KMS-11 (cell line): ENCODE measurements at regions not wholly inside any gene's neighbourhood (a gene's known extent, or its start where the extent isn't known, plus 50 kb on each side); places are given as distances from the start of the nearest gene placed in this dataset.

Source experiments
- H2AFZ ChIP-seq: fragments of 200-600 bp; sonication (generic); 2 replicates; pipeline ENCODE4 v1.6.1; 2016; ENCODE audit warnings: antibody characterized with exemption, mixed run types, low read depth
- H3K27ac ChIP-seq: fragments of 200-600 bp; sonication (generic); 2 replicates; pipeline ENCODE4 v1.6.1; 2016; ENCODE audit warnings: mild to moderate bottlenecking, mixed run types
- H3K27me3 ChIP-seq: fragments of 200-600 bp; sonication (generic); 2 replicates; pipeline ENCODE4 v1.6.1; 2017; ENCODE audit warnings: mild to moderate bottlenecking, low read depth, mixed run types, moderate library complexity; ENCODE audit not compliant: insufficient read depth
- H3K36me3 ChIP-seq: fragments of 200-600 bp; sonication (generic); 2 replicates; pipeline ENCODE4 v1.6.1; 2017; ENCODE audit warnings: mild to moderate bottlenecking, mixed run types; ENCODE audit not compliant: insufficient read depth
- H3K4me1 ChIP-seq: fragments of 200-600 bp; sonication (generic); 2 replicates; pipeline ENCODE4 v1.6.1; 2016; ENCODE audit warnings: mild to moderate bottlenecking, low read depth, mixed run types; ENCODE audit not compliant: poor library complexity, severe bottlenecking
- H3K4me2 ChIP-seq: fragments of 200-600 bp; sonication (generic); 2 replicates; pipeline ENCODE4 v1.7.0; 2016; ENCODE audit warnings: mild to moderate bottlenecking, mixed run types
- H3K4me3 ChIP-seq: fragments of 200-600 bp; sonication (generic); IDR thresholded peaks from 2 replicates; pipeline ENCODE4 v1.6.1; 2017; ENCODE audit warnings: low read depth, low read length, mixed read lengths; ENCODE audit not compliant: insufficient read depth
- H3K79me2 ChIP-seq: fragments of 200-600 bp; sonication (generic); 2 replicates; pipeline ENCODE4 v1.6.1; 2016; ENCODE audit warnings: low read depth, mixed run types; ENCODE audit not compliant: insufficient read depth
- H3K9ac ChIP-seq: fragments of 200-600 bp; sonication (generic); 2 replicates; pipeline ENCODE4 v1.6.1; 2016; ENCODE audit warnings: mild to moderate bottlenecking, mixed run types
- H4K20me1 ChIP-seq: fragments of 200-600 bp; sonication (generic); 2 replicates; pipeline ENCODE4 v1.6.1; 2016; ENCODE audit warnings: mild to moderate bottlenecking, mixed run types; ENCODE audit not compliant: insufficient read depth
- TF ChIP-seq, protein P1 (sequence below): fragments of 200-600 bp; sonication (generic); conservative IDR thresholded peaks from 2 replicates; pipeline ENCODE4 v1.6.1; 2017; ENCODE audit warnings: low read depth, mild to moderate bottlenecking, antibody characterized with exemption, low read length, moderate library complexity, mixed read lengths

DNA sequence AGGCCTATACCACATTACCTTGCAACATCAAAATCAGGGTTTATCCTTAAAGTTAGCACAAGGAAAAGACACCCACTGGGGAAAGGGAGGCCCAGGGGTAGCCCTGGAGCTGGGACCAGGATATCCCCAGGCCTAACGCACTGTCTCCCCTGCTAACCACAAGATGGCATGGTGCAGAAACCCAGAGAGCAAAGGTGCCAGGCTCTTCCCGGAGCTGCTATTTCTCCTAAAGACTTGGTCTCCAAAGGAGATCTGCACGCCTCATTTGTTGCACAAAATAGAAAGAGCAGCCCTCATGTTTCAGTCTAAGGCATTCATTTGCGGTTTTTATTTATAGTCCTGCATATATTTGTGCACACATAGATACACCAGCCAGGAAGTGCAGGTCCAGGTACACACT lies 408.6 kb downstream of the SOX9 start:
- Histone ChIP-seq H3K4me2 (no peak overlapping the region), H3K27me3 (no peaks in the 10 kb centered on the region), H2AFZ (no peak overlapping the region), H3K36me3 (no peaks in the 10 kb centered on the region), H3K9ac (no peak overlapping the region), H3K4me3 (no peak overlapping the region), H3K27ac (no peak overlapping the region), H3K4me1 (no peaks in the 10 kb centered on the region), H4K20me1 (peaks cover 15% of the 10 kb centered on the region), H3K79me2 (peaks cover 72% of the 10 kb centered on the region)
- TF ChIP-seq, protein P1, sequence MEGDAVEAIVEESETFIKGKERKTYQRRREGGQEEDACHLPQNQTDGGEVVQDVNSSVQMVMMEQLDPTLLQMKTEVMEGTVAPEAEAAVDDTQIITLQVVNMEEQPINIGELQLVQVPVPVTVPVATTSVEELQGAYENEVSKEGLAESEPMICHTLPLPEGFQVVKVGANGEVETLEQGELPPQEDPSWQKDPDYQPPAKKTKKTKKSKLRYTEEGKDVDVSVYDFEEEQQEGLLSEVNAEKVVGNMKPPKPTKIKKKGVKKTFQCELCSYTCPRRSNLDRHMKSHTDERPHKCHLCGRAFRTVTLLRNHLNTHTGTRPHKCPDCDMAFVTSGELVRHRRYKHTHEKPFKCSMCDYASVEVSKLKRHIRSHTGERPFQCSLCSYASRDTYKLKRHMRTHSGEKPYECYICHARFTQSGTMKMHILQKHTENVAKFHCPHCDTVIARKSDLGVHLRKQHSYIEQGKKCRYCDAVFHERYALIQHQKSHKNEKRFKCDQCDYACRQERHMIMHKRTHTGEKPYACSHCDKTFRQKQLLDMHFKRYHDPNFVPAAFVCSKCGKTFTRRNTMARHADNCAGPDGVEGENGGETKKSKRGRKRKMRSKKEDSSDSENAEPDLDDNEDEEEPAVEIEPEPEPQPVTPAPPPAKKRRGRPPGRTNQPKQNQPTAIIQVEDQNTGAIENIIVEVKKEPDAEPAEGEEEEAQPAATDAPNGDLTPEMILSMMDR = no peak

DNA sequence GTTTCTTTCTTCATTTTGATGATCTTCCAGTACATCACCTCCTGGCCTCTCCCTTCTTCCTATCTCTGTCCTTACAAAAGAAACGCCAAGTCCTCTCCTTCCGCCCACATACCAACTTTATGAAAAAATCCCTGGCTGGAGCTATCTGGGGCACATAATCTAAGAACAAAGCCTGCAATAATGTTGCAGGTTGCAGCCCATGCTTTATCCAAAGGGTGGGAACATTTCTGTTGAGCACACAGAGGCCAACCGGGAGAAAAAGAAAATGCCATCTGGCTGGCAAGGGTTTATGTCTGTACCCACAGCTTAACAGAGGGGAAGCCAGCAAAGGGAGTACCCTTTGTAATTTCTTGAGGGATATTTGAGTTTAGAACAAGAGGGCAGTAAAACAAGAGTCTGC lies 409.6 kb downstream of the SOX9 start:
- Histone ChIP-seq H3K27me3 (no peaks in the 10 kb centered on the region), H3K4me2 (no peak overlapping the region), H3K36me3 (no peaks in the 10 kb centered on the region), H4K20me1 (peaks cover 12% of the 10 kb centered on the region), H3K27ac (no peak overlapping the region), H2AFZ (no peak overlapping the region), H3K4me3 (no peak overlapping the region), H3K4me1 (no peaks in the 10 kb centered on the region), H3K9ac (no peak overlapping the region), H3K79me2 (peaks cover 74% of the 10 kb centered on the region)
- TF ChIP-seq, protein P1 = no peak

DNA sequence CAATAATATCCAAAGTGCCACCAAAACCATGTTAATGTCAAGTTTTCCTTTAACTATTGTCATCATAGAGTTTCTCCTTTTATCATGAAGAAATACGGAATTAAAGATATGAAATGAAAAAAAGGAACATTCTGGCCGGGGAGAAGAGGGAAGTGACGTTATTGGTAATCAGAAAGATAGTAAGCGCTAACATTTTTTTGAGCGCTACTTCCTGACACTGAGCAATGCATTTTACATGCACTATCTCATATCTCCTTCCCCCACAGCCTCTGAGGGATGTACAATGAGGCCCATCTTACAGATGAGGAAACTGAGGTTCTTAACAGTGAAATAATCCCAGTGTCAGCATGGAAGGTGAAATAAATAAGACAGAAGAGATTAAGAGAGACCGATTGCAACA lies 410.9 kb downstream of the SOX9 start:
- Histone ChIP-seq H3K79me2 (peaks cover 66% of the 10 kb centered on the region), H3K4me2 (no peak overlapping the region), H3K27me3 (no peaks in the 10 kb centered on the region), H3K4me1 (no peaks in the 10 kb centered on the region), H2AFZ (no peak overlapping the region), H3K36me3 (no peaks in the 10 kb centered on the region), H3K27ac (no peak overlapping the region), H4K20me1 (peaks cover 12% of the 10 kb centered on the region), H3K9ac (no peak overlapping the region), H3K4me3 (no peak overlapping the region)
- TF ChIP-seq, protein P1 = no peak

DNA sequence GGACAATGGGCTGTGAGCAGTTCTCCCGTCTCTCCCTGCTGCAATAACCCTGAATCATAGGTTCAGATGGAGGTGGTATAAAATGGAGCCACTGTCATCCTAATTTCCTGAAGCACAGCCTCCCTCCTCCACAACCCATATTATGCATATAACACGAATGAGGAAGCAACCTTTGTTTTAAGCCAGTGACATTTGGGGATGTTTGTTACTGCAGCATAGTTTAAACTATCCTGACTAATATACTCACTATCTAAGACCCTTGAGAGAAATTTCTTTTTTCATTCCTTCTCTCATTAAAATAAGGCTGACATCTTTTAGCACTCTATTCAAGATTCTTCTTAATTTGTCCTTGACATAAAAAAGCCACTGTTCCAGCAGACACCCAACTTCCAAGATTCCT lies 413.4 kb downstream of the SOX9 start:
- H3K36me3 ChIP-seq = no peaks in the 10 kb centered on the region
- peaks cover 12% of the 10 kb centered on the region; the same call in 1 of the 2 replicates for H4K20me1 ChIP-seq
- H3K4me2 ChIP-seq = no peak overlapping the region
- peaks cover 71% of the 10 kb centered on the region for H3K79me2 ChIP-seq
- TF ChIP-seq, protein P1 = no peak
- no peaks in the 10 kb centered on the region for H3K27me3 ChIP-seq
- no peak overlapping the region for H3K9ac ChIP-seq
- H2AFZ ChIP-seq = no peak overlapping the region
- no peak overlapping the region for H3K4me3 ChIP-seq
- H3K4me1 ChIP-seq = peaks cover under 1% of the 10 kb centered on the region
- no peak overlapping the region for H3K27ac ChIP-seq
